Keratinocyte (primary cell): ENCODE measurements at regions not wholly inside any gene's neighbourhood (a gene's known extent, or its start where the extent isn't known, plus 50 kb on each side); places are given as distances from the start of the nearest gene placed in this dataset.

Source experiments
- DNase-seq: peaks from one replicate; pipeline ENCODE4 v3.0.0-alpha.2; 2011; ENCODE audit warnings: low read depth, missing footprints, low spot score
- FAIRE-seq: peaks from 2 replicates; lab custom pipeline; 2011; peaks lifted over from hg19 to GRCh38; lab: Jason Lieb, UNC
- H2AFZ ChIP-seq: 2 replicates; pipeline ENCODE4 v1.6.0; 2012; ENCODE audit warnings: low read length, control low read depth, inconsistent platforms; ENCODE audit not compliant: control insufficient read depth
- H3K27ac ChIP-seq: 2 replicates; pipeline ENCODE4 v1.5.1; 2011; ENCODE audit warnings: low read length; ENCODE audit not compliant: control insufficient read depth, insufficient read depth
- H3K27me3 ChIP-seq: 3 replicates; pipeline ENCODE4 v1.6.0; 2011; ENCODE audit warnings: low read length; ENCODE audit not compliant: control insufficient read depth, insufficient read depth; ENCODE audit errors: extremely low read depth
- H3K36me3 ChIP-seq, 2 experiments: 2 replicates in 1 of 2; 3 replicates in 1 of 2; pipeline ENCODE4 v1.5.1; 2011; ENCODE audit warnings: low read length in 2 of 2, mild to moderate bottlenecking in 1 of 2; ENCODE audit not compliant: control insufficient read depth in 2 of 2, insufficient read depth in 2 of 2; ENCODE audit errors: extremely low read depth in 1 of 2
- H3K4me1 ChIP-seq: 3 replicates; pipeline ENCODE4 v1.5.1; 2011; ENCODE audit warnings: low read length; ENCODE audit not compliant: control insufficient read depth, insufficient read depth; ENCODE audit errors: extremely low read depth
- H3K4me2 ChIP-seq: 3 replicates; pipeline ENCODE4 v1.6.0; 2011; ENCODE audit warnings: low read depth, low read length; ENCODE audit not compliant: control insufficient read depth, insufficient read depth; ENCODE audit errors: extremely low read depth
- H3K4me3 ChIP-seq, 3 experiments: fragments of 200-600 bp in 1 of 3; sonication (generic) in 1 of 3; 2 replicates in 2 of 3; 3 replicates in 1 of 3; pipeline ENCODE4 v1.5.1; 2011 to 2016; ENCODE audit warnings: low read length in 3 of 3, mild to moderate bottlenecking in 3 of 3, control low read depth in 2 of 3, inconsistent platforms in 1 of 3, low read depth in 1 of 3, mixed read lengths in 1 of 3, mixed run types in 1 of 3, moderate library complexity in 1 of 3; ENCODE audit not compliant: control insufficient read depth in 2 of 3, insufficient read depth in 2 of 3; ENCODE audit errors: extremely low read depth in 1 of 3
- H3K79me2 ChIP-seq: 2 replicates; pipeline ENCODE4 v1.6.0; 2012; ENCODE audit warnings: low read length; ENCODE audit not compliant: control insufficient read depth, insufficient read depth
- H3K9ac ChIP-seq: 3 replicates; pipeline ENCODE4 v1.6.0; 2011; ENCODE audit warnings: low read length; ENCODE audit not compliant: control insufficient read depth, insufficient read depth; ENCODE audit errors: extremely low read depth
- H3K9me1 ChIP-seq: 3 replicates; pipeline ENCODE4 v1.6.0; 2011; ENCODE audit warnings: low read length; ENCODE audit not compliant: control insufficient read depth, insufficient read depth; ENCODE audit errors: extremely low read depth
- H3K9me3 ChIP-seq: 2 replicates; pipeline ENCODE4 v1.5.1; 2012; ENCODE audit warnings: low read depth, low read length; ENCODE audit not compliant: control insufficient read depth
- H4K20me1 ChIP-seq: 3 replicates; pipeline ENCODE4 v1.6.0; 2011; ENCODE audit warnings: low read length; ENCODE audit not compliant: control insufficient read depth, insufficient read depth; ENCODE audit errors: extremely low read depth
- EZH2 ChIP-seq: IDR thresholded peaks from one replicate; pipeline ENCODE4 v1.6.1; 2012; ENCODE audit warnings: inconsistent platforms, mild to moderate bottlenecking, low read length, moderate library complexity
- dilution Hi-C: fragments of 300-500 bp; cut with MboI; formaldehyde crosslinking; loops from one replicate; pipeline ENCODE4 v1.7.0; 2020; ENCODE audit warnings: low sequenced_read_pairs; ENCODE audit not compliant: extremely low pct_ligation_motif_present
- TF ChIP-seq, protein P1 (sequence below), 3 experiments: IDR thresholded peaks in 1 of 3; conservative IDR thresholded peaks in 1 of 3; optimal IDR thresholded peaks in 1 of 3; 2 replicates in 2 of 3; 3 replicates in 1 of 3; pipeline versions ENCODE3 to v1.5.1; 2011; ENCODE audit warnings: low read length in 3 of 3, mild to moderate bottlenecking in 3 of 3, moderate library complexity in 2 of 3, control low read depth in 1 of 3, inconsistent platforms in 1 of 3; ENCODE audit not compliant: insufficient read depth in 2 of 3; ENCODE audit errors: extremely low read depth in 1 of 3

DNA sequence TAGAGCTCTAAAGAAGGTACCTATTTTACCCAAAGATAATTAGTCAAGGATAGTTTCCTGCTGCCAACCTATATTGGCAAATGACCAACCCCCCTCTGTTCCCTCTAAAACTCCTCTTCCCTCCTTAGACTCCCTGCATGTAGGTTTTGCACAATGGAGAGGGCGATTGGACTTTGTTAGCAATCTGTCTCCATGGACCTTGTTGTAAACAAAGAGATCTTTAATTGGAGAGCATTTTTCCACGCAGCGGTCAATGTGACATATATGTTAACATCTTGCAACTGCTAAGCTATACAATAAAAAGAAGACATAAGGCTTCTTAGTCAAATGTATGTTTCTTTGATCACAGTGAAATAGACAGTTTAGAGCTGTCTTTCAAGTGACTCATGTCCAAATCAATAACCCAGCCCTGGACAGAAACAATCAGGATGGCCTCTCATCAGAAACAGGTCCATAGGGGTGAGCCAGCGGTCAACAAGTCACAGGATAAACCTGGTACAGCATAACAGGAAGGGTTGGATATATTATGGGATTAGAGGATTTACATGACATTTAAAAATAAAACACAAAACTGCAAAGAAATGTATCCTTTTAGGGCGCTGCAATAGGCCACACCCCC is 69.7 kb upstream of the UBL3 start:
- dilution Hi-C loops = no loop called here
- no peaks in the 10 kb centered on the region for H3K79me2 ChIP-seq
- H3K36me3 ChIP-seq = no peaks in the 10 kb centered on the region
- DNase-seq (no peak), FAIRE-seq (no peak)
- no peak overlapping the region for H3K27ac ChIP-seq
- no peak overlapping the region for H3K4me2 ChIP-seq
- H3K4me3 ChIP-seq = no peak overlapping the region
- no peaks in the 10 kb centered on the region for H4K20me1 ChIP-seq
- H3K4me1 ChIP-seq = peaks cover 44% of the 10 kb centered on the region
- H3K27me3 ChIP-seq = no peaks in the 10 kb centered on the region
- no peak overlapping the region for H2AFZ ChIP-seq
- H3K9ac ChIP-seq = no peak overlapping the region
- no peak for TF ChIP-seq EZH2
- TF ChIP-seq, protein P1, sequence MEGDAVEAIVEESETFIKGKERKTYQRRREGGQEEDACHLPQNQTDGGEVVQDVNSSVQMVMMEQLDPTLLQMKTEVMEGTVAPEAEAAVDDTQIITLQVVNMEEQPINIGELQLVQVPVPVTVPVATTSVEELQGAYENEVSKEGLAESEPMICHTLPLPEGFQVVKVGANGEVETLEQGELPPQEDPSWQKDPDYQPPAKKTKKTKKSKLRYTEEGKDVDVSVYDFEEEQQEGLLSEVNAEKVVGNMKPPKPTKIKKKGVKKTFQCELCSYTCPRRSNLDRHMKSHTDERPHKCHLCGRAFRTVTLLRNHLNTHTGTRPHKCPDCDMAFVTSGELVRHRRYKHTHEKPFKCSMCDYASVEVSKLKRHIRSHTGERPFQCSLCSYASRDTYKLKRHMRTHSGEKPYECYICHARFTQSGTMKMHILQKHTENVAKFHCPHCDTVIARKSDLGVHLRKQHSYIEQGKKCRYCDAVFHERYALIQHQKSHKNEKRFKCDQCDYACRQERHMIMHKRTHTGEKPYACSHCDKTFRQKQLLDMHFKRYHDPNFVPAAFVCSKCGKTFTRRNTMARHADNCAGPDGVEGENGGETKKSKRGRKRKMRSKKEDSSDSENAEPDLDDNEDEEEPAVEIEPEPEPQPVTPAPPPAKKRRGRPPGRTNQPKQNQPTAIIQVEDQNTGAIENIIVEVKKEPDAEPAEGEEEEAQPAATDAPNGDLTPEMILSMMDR (optimal IDR thresholded peaks at IDR 0.05 in 1 of 3, IDR thresholded peaks at IDR 0.05 in 1 of 3, conservative IDR thresholded peaks at IDR 0.05 in 1 of 3; ENCODE audit: extremely low read depth in 1 of 3, insufficient read depth in 2 of 3, low read length in 3 of 3) = no peak
- no peaks in the 10 kb centered on the region for H3K9me3 ChIP-seq
- H3K9me1 ChIP-seq = peaks cover 2% of the 10 kb centered on the region

DNA sequence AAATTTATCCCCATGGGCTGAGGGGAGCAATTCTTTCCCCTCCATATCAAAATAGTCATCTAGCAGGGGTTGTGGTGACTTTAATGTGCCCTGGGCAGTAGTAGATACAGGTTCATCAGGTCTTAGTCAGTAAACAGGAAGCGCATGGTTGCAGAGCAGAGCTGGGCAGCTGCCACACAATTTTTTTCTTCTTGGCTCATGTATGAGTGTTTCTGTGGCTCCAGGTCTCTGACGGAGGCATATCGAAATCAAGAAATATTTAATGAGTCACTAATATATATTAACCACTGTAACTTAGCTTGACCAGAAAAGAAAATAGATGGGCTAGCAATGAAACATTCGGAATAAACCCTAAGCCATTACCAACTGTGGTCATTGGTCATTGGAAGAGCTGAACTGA is 68.4 kb upstream of the UBL3 start:
- peaks cover 32% of the 10 kb centered on the region for H3K4me1 ChIP-seq
- DNase-seq = no peak

More for the DNA sequence above, 68.4 kb upstream of the UBL3 start:
- Histone ChIP-seq H3K27me3 (no peaks in the 10 kb centered on the region), H3K27ac (no peak overlapping the region), H3K9me3 (no peaks in the 10 kb centered on the region), H3K4me3 (no peak overlapping the region), H3K36me3 (no peaks in the 10 kb centered on the region), H4K20me1 (no peaks in the 10 kb centered on the region), H3K4me2 (peak overlapping the region; percentile 70), H3K9ac (no peak overlapping the region), H3K9me1 (no peaks in the 10 kb centered on the region), H2AFZ (no peak overlapping the region), H3K79me2 (no peaks in the 10 kb centered on the region)
- FAIRE-seq = peak; percentile 57
- TF ChIP-seq, protein P1 (optimal IDR thresholded peaks at IDR 0.05 in 1 of 3, IDR thresholded peaks at IDR 0.05 in 1 of 3, conservative IDR thresholded peaks at IDR 0.05 in 1 of 3; ENCODE audit: extremely low read depth in 1 of 3, insufficient read depth in 2 of 3, low read length in 3 of 3) = no peak
- TF ChIP-seq EZH2 = no peak
- dilution Hi-C loops = no loop called here
